Smooth muscle cell (in vitro differentiated cells): ENCODE measurements at regions not wholly inside any gene's neighbourhood (a gene's known extent, or its start where the extent isn't known, plus 50 kb on each side); places are given as distances from the start of the nearest gene placed in this dataset.
A peak's percentile ranks its signal among the peaks of the same experiment; 100 is the strongest.

Source experiments
- DNase-seq: peaks from one replicate; lab custom pipeline; 2025; ENCODE audit not compliant: unreplicated experiment; lab: John Stamatoyannopoulos, UW
- H2AFZ ChIP-seq: fragments of 200-600 bp; sonication (generic); 2 replicates; pipeline ENCODE4 v1.6.0; 2016; ENCODE audit warnings: antibody characterized with exemption, low read depth, mild to moderate bottlenecking
- H3F3A ChIP-seq: fragments of 200-600 bp; sonication (generic); 2 replicates; pipeline ENCODE4 v1.6.0; 2017; ENCODE audit warnings: antibody characterized with exemption, low read depth
- H3K27ac ChIP-seq: fragments of 200-600 bp; sonication (generic); 2 replicates; pipeline ENCODE4 v1.5.1; 2016; ENCODE audit warnings: low read depth, mild to moderate bottlenecking
- H3K27me3 ChIP-seq: fragments of 200-600 bp; sonication (generic); 2 replicates; pipeline ENCODE4 v1.6.1; 2016; ENCODE audit warnings: low read depth, mild to moderate bottlenecking
- H3K36me3 ChIP-seq: fragments of 200-600 bp; sonication (generic); 2 replicates; pipeline ENCODE4 v1.5.1; 2016; ENCODE audit warnings: low read depth
- H3K4me1 ChIP-seq: fragments of 200-600 bp; sonication (generic); 2 replicates; pipeline ENCODE4 v1.5.1; 2016; ENCODE audit warnings: low read depth
- H3K4me2 ChIP-seq: fragments of 200-600 bp; sonication (generic); 2 replicates; pipeline ENCODE4 v1.6.0; 2016; ENCODE audit warnings: mild to moderate bottlenecking
- H3K4me3 ChIP-seq: fragments of 200-600 bp; sonication (generic); 2 replicates; pipeline ENCODE4 v1.5.1; 2016; ENCODE audit warnings: mild to moderate bottlenecking
- H3K79me2 ChIP-seq: fragments of 200-600 bp; sonication (generic); 2 replicates; pipeline ENCODE4 v1.6.0; 2016; ENCODE audit warnings: low read depth, mild to moderate bottlenecking
- H3K9ac ChIP-seq: fragments of 200-600 bp; sonication (generic); 2 replicates; pipeline ENCODE4 v1.6.0; 2016; ENCODE audit warnings: low read depth
- H3K9me3 ChIP-seq: fragments of 200-600 bp; sonication (generic); replicated peaks from 2 replicates; pipeline ENCODE4 v1.5.1; 2016; ENCODE audit warnings: low read depth
- H4K20me1 ChIP-seq: fragments of 200-600 bp; sonication (generic); 2 replicates; pipeline ENCODE4 v1.6.0; 2016; ENCODE audit warnings: low read depth
- CTCF ChIP-seq: fragments of 200-600 bp; sonication (generic); IDR thresholded peaks from 2 replicates; pipeline ENCODE4 v1.5.1; 2017; ENCODE audit warnings: borderline replicate concordance, mild to moderate bottlenecking, antibody characterized with exemption; ENCODE audit not compliant: insufficient read depth, poor library complexity, severe bottlenecking
- WGBS: methylation state at CpG from one replicate; pipeline ENCODE4 v1.1.7; 2016; ENCODE audit warnings: low lambda C conversion rate; 5-methylcytosine and 5-hydroxymethylcytosine counted together

- Histone ChIP-seq H3K36me3 (no peaks in the 10 kb centered on the region), H2AFZ (no peak overlapping the region), H3K79me2 (no peaks in the 10 kb centered on the region), H3K9ac (no peak overlapping the region), H3K27ac (no peak overlapping the region), H4K20me1 (no peaks in the 10 kb centered on the region), H3K4me3 (no peak overlapping the region), H3K27me3 (no peaks in the 10 kb centered on the region), H3F3A (no peaks in the 10 kb centered on the region), H3K4me2 (no peak overlapping the region), H3K9me3 (no peaks in the 10 kb centered on the region), H3K4me1 (no peaks in the 10 kb centered on the region)
- no peak for DNase-seq
- 87% methylated on average over 5 of the region's 5 CpGs for WGBS
- no peak for TF ChIP-seq CTCF
These were observed 576.8 kb downstream of the UQCRFS1 start for GRCh38 chr19:28636016-28636629.

- Histone ChIP-seq H3K36me3 (no peaks in the 10 kb centered on the region), H3K4me2 (no peak overlapping the region), H3K9me3 (no peaks in the 10 kb centered on the region), H3K9ac (no peak overlapping the region), H4K20me1 (no peaks in the 10 kb centered on the region), H3K27ac (no peak overlapping the region), H3K79me2 (no peaks in the 10 kb centered on the region), H3K27me3 (no peaks in the 10 kb centered on the region), H3F3A (no peaks in the 10 kb centered on the region), H3K4me3 (no peak overlapping the region), H3K4me1 (no peaks in the 10 kb centered on the region), H2AFZ (no peak overlapping the region)
- no peak for TF ChIP-seq CTCF
- WGBS, result 73% methylated on average over 1 of the region's 1 CpG
- DNase-seq, result no peak
These were observed 578.1 kb downstream of the UQCRFS1 start for GRCh38 chr19:28634837-28635236.

- H3K4me3 ChIP-seq, result no peak overlapping the region
- no peaks in the 10 kb centered on the region for H3K9me3 ChIP-seq
- H3K4me2 ChIP-seq, result no peak overlapping the region
- no peaks in the 10 kb centered on the region for H3K79me2 ChIP-seq
- no peak overlapping the region for H2AFZ ChIP-seq
- no peak overlapping the region for H3K27ac ChIP-seq
- no peaks in the 10 kb centered on the region for H3K4me1 ChIP-seq
- no peak overlapping the region for H3K9ac ChIP-seq
- H3K27me3 ChIP-seq, result no peaks in the 10 kb centered on the region
- TF ChIP-seq CTCF, result no peak
- no peaks in the 10 kb centered on the region for H4K20me1 ChIP-seq
- H3K36me3 ChIP-seq, result no peaks in the 10 kb centered on the region
- no peak for DNase-seq
- H3F3A ChIP-seq, result no peaks in the 10 kb centered on the region
These were observed 579.0 kb downstream of the UQCRFS1 start for GRCh38 chr19:28634019-28634328.

- no peak for DNase-seq
- Histone ChIP-seq H3K79me2 (no peaks in the 10 kb centered on the region), H3K27ac (no peak overlapping the region), H3F3A (no peaks in the 10 kb centered on the region), H3K4me2 (no peak overlapping the region), H3K27me3 (no peaks in the 10 kb centered on the region), H4K20me1 (no peaks in the 10 kb centered on the region), H3K9me3 (peaks cover 1% of the 10 kb centered on the region), H3K4me1 (no peaks in the 10 kb centered on the region), H3K36me3 (no peaks in the 10 kb centered on the region), H2AFZ (no peak overlapping the region), H3K4me3 (no peak overlapping the region), H3K9ac (no peak overlapping the region)
- WGBS, result 35% methylated on average over 8 of the region's 8 CpGs
- peak; percentile 91 for TF ChIP-seq CTCF
These were observed 579.5 kb downstream of the UQCRFS1 start for GRCh38 chr19:28633319-28634018.
